ENCODE measurements at regions not wholly inside any gene's neighbourhood (a gene's known extent, or its start where the extent isn't known, plus 50 kb on each side); places are given as distances from the start of the nearest gene placed in this dataset.

DNA sequence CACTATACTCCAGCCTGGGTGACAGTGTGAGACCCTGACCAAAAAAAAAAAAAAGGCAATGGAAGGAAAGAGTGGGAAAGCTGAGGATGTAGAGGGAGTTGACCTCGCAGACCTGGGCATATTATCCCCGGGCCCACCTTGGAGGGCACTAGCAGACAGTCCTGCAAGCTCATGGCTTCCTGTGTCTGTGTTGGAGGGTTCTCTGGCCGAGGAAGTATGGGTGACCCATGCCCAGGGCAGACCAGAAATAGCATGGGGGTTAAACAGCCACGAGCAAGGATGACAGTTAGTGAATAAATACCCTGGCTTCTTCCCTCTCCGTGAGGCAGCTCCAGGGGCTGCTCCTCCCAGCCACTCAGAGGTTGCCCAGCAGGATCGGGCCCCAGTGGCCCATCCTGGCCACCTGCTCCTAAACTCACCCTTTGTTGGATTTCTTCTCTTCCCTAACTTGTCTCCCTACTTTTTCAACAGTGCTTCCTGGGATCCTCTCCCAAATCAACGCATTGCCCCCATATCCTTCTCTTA is 485.8 kb downstream of the ZNF536 start:
- TF ChIP-seq POLR2A (IDR thresholded peaks at IDR 0.05), result no peak
- TF ChIP-seq CTCF (IDR thresholded peaks at IDR 0.05), result no peak
